HEK293 (cell line): ENCODE measurements at regions not wholly inside any gene's neighbourhood (a gene's known extent, or its start where the extent isn't known, plus 50 kb on each side); places are given as distances from the start of the nearest gene placed in this dataset.

Experiments used
- CTCF ChIA-PET: fragments of 350-600 bp; formaldehyde crosslinking; extraction: SDS; loops from one replicate; lab custom pipeline; 2021; ENCODE audit warnings: antibody characterized with exemption; lab: Yijun Ruan, JAX
- POLR2A ChIA-PET: fragments of 300-600 bp; formaldehyde crosslinking; extraction: SDS; loops from one replicate; lab custom pipeline; 2020; ENCODE audit warnings: antibody characterized with exemption, inconsistent platforms; lab: Yijun Ruan, JAX
- H3K27ac ChIP-seq: fragments of 200-500 bp; sonication (Bioruptor generic); 2 replicates; pipeline ENCODE4 v1.5.1; 2014; ENCODE audit warnings: low read depth, low read length, control low read depth, inconsistent platforms; ENCODE audit errors: extremely low read depth
- H3K36me3 ChIP-seq, 2 experiments: fragments of 200-500 bp in 1 of 2; sonication (Bioruptor generic) in 1 of 2; 1 replicate in 1 of 2; 2 replicates in 1 of 2; pipeline ENCODE4 v1.5.1; 2014 to 2017; ENCODE audit warnings: inconsistent platforms in 2 of 2, low read length in 2 of 2; ENCODE audit not compliant: control insufficient read depth in 2 of 2, insufficient read depth in 1 of 2
- H3K4me1 ChIP-seq: fragments of 200-500 bp; sonication (Bioruptor generic); 2 replicates; pipeline ENCODE4 v1.5.1; 2014; ENCODE audit warnings: mild to moderate bottlenecking, low read length, inconsistent platforms; ENCODE audit not compliant: control insufficient read depth, insufficient read depth
- H3K4me3 ChIP-seq: 2 replicates; pipeline ENCODE4 v1.5.1; 2011; ENCODE audit warnings: low read depth, mild to moderate bottlenecking, control low read depth, low read length, moderate library complexity
- H3K9me3 ChIP-seq: fragments of 200-500 bp; sonication (Bioruptor generic); 2 replicates; pipeline ENCODE4 v1.5.1; 2014; ENCODE audit warnings: low read depth, low read length, inconsistent platforms; ENCODE audit not compliant: control insufficient read depth, insufficient read depth
- KLF17 ChIP-seq: fragments of 450-650 bp; formaldehyde crosslinking; IDR thresholded peaks from 2 replicates; pipeline ENCODE4 v1.5.1; 2016; ENCODE audit warnings: missing biosample characterization, missing genetic modification characterization
- MYNN ChIP-seq: fragments of 450-650 bp; formaldehyde crosslinking; IDR thresholded peaks from 2 replicates; pipeline ENCODE4 v1.5.1; 2016; ENCODE audit warnings: missing biosample characterization, missing genetic modification characterization, borderline replicate concordance
- OVOL3 ChIP-seq: fragments of 450-650 bp; formaldehyde crosslinking; IDR thresholded peaks from 2 replicates; pipeline ENCODE4 v1.5.1; 2016; ENCODE audit warnings: missing biosample characterization, missing genetic modification characterization
- PBX3 ChIP-seq: sonication (generic); formaldehyde crosslinking; IDR thresholded peaks from 2 replicates; pipeline ENCODE4 v1.8.1; 2022; ENCODE audit warnings: mild to moderate bottlenecking, moderate library complexity, missing genetic modification reagents
- PRDM10 ChIP-seq: fragments of 450-650 bp; formaldehyde crosslinking; IDR thresholded peaks from 2 replicates; pipeline ENCODE4 v1.5.1; 2016; ENCODE audit warnings: missing biosample characterization, missing genetic modification characterization
- YY1 ChIP-seq: fragments of 450-650 bp; formaldehyde crosslinking; IDR thresholded peaks from 2 replicates; pipeline ENCODE4 v1.5.1; 2018; ENCODE audit warnings: missing biosample characterization, missing genetic modification characterization
- ZBTB17 ChIP-seq: fragments of 450-650 bp; formaldehyde crosslinking; IDR thresholded peaks from 2 replicates; pipeline ENCODE4 v1.5.1; 2016; ENCODE audit warnings: missing biosample characterization, missing genetic modification characterization
- ZBTB20 ChIP-seq: fragments of 450-650 bp; formaldehyde crosslinking; IDR thresholded peaks from 2 replicates; pipeline ENCODE4 v1.5.1; 2016; ENCODE audit warnings: missing biosample characterization, missing genetic modification characterization
- ZBTB48 ChIP-seq: fragments of 450-650 bp; formaldehyde crosslinking; IDR thresholded peaks from 2 replicates; pipeline ENCODE4 v1.5.1; 2016; ENCODE audit warnings: missing biosample characterization, missing genetic modification characterization
- ZBTB6 ChIP-seq: fragments of 450-650 bp; formaldehyde crosslinking; IDR thresholded peaks from 2 replicates; pipeline ENCODE4 v1.5.1; 2017; ENCODE audit warnings: missing biosample characterization, missing genetic modification characterization
- ZFP69B ChIP-seq: fragments of 450-650 bp; formaldehyde crosslinking; IDR thresholded peaks from 2 replicates; pipeline ENCODE4 v1.5.1; 2016; ENCODE audit warnings: missing biosample characterization, missing genetic modification characterization
- ZNF155 ChIP-seq: fragments of 450-650 bp; formaldehyde crosslinking; IDR thresholded peaks from 2 replicates; pipeline ENCODE4 v1.5.1; 2016; ENCODE audit warnings: missing biosample characterization, missing genetic modification characterization
- ZNF184 ChIP-seq: fragments of 450-650 bp; IDR thresholded peaks from 2 replicates; pipeline ENCODE4 v1.5.1; 2018; ENCODE audit warnings: missing biosample characterization, mild to moderate bottlenecking, missing genetic modification characterization
- ZNF223 ChIP-seq: fragments of 450-650 bp; formaldehyde crosslinking; IDR thresholded peaks from 2 replicates; pipeline ENCODE4 v1.5.1; 2016; ENCODE audit warnings: missing biosample characterization, missing genetic modification characterization
- ZNF292 ChIP-seq: fragments of 450-650 bp; formaldehyde crosslinking; IDR thresholded peaks from 2 replicates; pipeline ENCODE4 v1.5.1; 2016; ENCODE audit warnings: low read depth, missing biosample characterization, missing genetic modification characterization, borderline replicate concordance
- ZNF391 ChIP-seq: fragments of 450-650 bp; formaldehyde crosslinking; IDR thresholded peaks from 2 replicates; pipeline ENCODE4 v1.5.1; 2016; ENCODE audit warnings: low read depth, missing biosample characterization, missing genetic modification characterization, borderline replicate concordance
- ZNF423 ChIP-seq: fragments of 450-650 bp; formaldehyde crosslinking; IDR thresholded peaks from 2 replicates; pipeline ENCODE4 v1.5.1; 2016; ENCODE audit warnings: missing biosample characterization, missing genetic modification characterization
- ZNF426 ChIP-seq: fragments of 450-650 bp; formaldehyde crosslinking; IDR thresholded peaks from 2 replicates; pipeline ENCODE4 v1.5.1; 2017; ENCODE audit warnings: missing biosample characterization, missing genetic modification characterization, mild to moderate bottlenecking, inconsistent platforms, moderate library complexity
- ZNF560 ChIP-seq: fragments of 450-650 bp; formaldehyde crosslinking; IDR thresholded peaks from 2 replicates; pipeline ENCODE4 v1.5.1; 2017; ENCODE audit warnings: missing biosample characterization, missing genetic modification characterization, borderline replicate concordance
- ZNF596 ChIP-seq: fragments of 450-650 bp; IDR thresholded peaks from 2 replicates; pipeline ENCODE4 v1.5.0; 2018; ENCODE audit warnings: missing biosample characterization, mild to moderate bottlenecking, missing genetic modification characterization, moderate library complexity
- ZNF658 ChIP-seq: fragments of 450-650 bp; formaldehyde crosslinking; IDR thresholded peaks from 2 replicates; pipeline ENCODE4; 2016; ENCODE audit warnings: missing biosample characterization, missing genetic modification characterization
- ZNF660 ChIP-seq: fragments of 450-650 bp; IDR thresholded peaks from 2 replicates; pipeline ENCODE4 v1.5.1; 2018; ENCODE audit warnings: missing biosample characterization, mild to moderate bottlenecking, missing genetic modification characterization
- ZNF701 ChIP-seq: fragments of 450-650 bp; formaldehyde crosslinking; IDR thresholded peaks from 2 replicates; pipeline ENCODE4 v1.5.1; 2016; ENCODE audit warnings: missing biosample characterization, missing genetic modification characterization
- ZNF776 ChIP-seq: fragments of 450-650 bp; formaldehyde crosslinking; IDR thresholded peaks from 2 replicates; pipeline ENCODE4 v1.5.0; 2017; ENCODE audit warnings: missing biosample characterization, missing genetic modification characterization, borderline replicate concordance
- ZNF777 ChIP-seq: fragments of 450-650 bp; formaldehyde crosslinking; IDR thresholded peaks from 2 replicates; pipeline ENCODE4 v1.5.1; 2017; ENCODE audit warnings: missing biosample characterization, missing genetic modification characterization, borderline replicate concordance
- ZSCAN16 ChIP-seq: fragments of 450-650 bp; formaldehyde crosslinking; IDR thresholded peaks from 2 replicates; pipeline ENCODE4 v1.5.1; 2016; ENCODE audit warnings: missing biosample characterization, missing genetic modification characterization
- ZXDB ChIP-seq: fragments of 450-650 bp; formaldehyde crosslinking; IDR thresholded peaks from 2 replicates; pipeline ENCODE4 v1.5.1; 2016; ENCODE audit warnings: missing biosample characterization, missing genetic modification characterization

GRCh38 chr1:106620521-106620954 is 435.9 kb upstream of the PRMT6 start (continued):
- TF ChIP-seq ZNF776 (no peak), ZFP69B (tag by site-specific recombination) (no peak), ZXDB (no peak), ZNF426 (no peak)
- TF ChIP-seq, all 188 proteins: peak for 0

- Histone ChIP-seq H3K9me3 (no peaks in the 10 kb centered on the region), H3K4me3 (no peak overlapping the region), H3K36me3 (no peaks in the 10 kb centered on the region), H3K27ac (no peak overlapping the region), H3K4me1 (no peaks in the 10 kb centered on the region)
- no peak for TF ChIP-seq ZBTB48 (tag by site-specific recombination)
- no peak for TF ChIP-seq ZNF292 (tag by site-specific recombination)
- no peak for TF ChIP-seq ZBTB17 (tag by site-specific recombination)
- no peak for TF ChIP-seq ZNF776
- no peak for TF ChIP-seq ZBTB20 (tag by site-specific recombination)
- TF ChIP-seq PRDM10, result no peak
- no peak for TF ChIP-seq ZNF658 (tag by site-specific recombination)
- TF ChIP-seq PBX3, result no peak
- TF ChIP-seq OVOL3 (tag by site-specific recombination), result no peak
- TF ChIP-seq ZNF560 (tag by site-specific recombination), result no peak
- no peak for TF ChIP-seq ZNF660
- TF ChIP-seq ZNF184 (tag by site-specific recombination), result no peak
- TF ChIP-seq ZNF777 (tag by site-specific recombination), result no peak
- ChIA-PET CTCF (no interaction called here), POLR2A (no interaction called here)
Measured at GRCh38 chr1:106621853-106622252, 434.6 kb upstream of the PRMT6 start.

- no peak overlapping the region for H3K4me3 ChIP-seq
- no peaks in the 10 kb centered on the region for H3K36me3 ChIP-seq
- TF ChIP-seq MYNN (tag by site-specific recombination), result no peak
- TF ChIP-seq YY1 (tag by site-specific recombination), result no peak
- no peak for TF ChIP-seq ZNF596 (tag by site-specific recombination)
- no peak for TF ChIP-seq KLF17 (tag by site-specific recombination)
- TF ChIP-seq ZNF391 (tag by site-specific recombination), result no peak
- TF ChIP-seq ZNF701 (tag by site-specific recombination), result no peak
- TF ChIP-seq ZNF155 (tag by site-specific recombination), result no peak
- TF ChIP-seq ZBTB6 (tag by site-specific recombination), result no peak
- no peak for TF ChIP-seq ZNF423
- TF ChIP-seq ZNF223, result no peak
- TF ChIP-seq ZSCAN16 (tag by site-specific recombination), result no peak
- CTCF ChIA-PET, result no interaction called here
- H3K4me1 ChIP-seq, result no peaks in the 10 kb centered on the region
- no peaks in the 10 kb centered on the region for H3K9me3 ChIP-seq
- H3K27ac ChIP-seq, result no peak overlapping the region
- POLR2A ChIA-PET, result no interaction called here
Measured at GRCh38 chr1:106637566-106637965, 418.9 kb upstream of the PRMT6 start.
